IPS DF 6.9 (cell line): ENCODE measurements at regions not wholly inside any gene's neighbourhood (a gene's known extent, or its start where the extent isn't known, plus 50 kb on each side); places are given as distances from the start of the nearest gene placed in this dataset.

ENCODE experiments used
- DNase-seq: peaks from one replicate; pipeline ENCODE4 v3.0.0-alpha.2; 2013; ENCODE audit warnings: low read depth, low spot score
- H3K27ac ChIP-seq: one replicate; pipeline ENCODE4 v1.5.1; 2013; ENCODE audit warnings: low read length, control low read depth
- H3K27me3 ChIP-seq: 2 replicates; pipeline ENCODE4 v1.6.1; 2013; ENCODE audit warnings: mild to moderate bottlenecking, low read length; ENCODE audit not compliant: control insufficient read depth, insufficient read depth
- H3K36me3 ChIP-seq: 2 replicates; pipeline ENCODE4 v1.6.1; 2013; ENCODE audit warnings: low read length; ENCODE audit not compliant: control insufficient read depth, insufficient read depth
- H3K4me1 ChIP-seq: 2 replicates; pipeline ENCODE4 v1.6.1; 2013; ENCODE audit warnings: low read length; ENCODE audit not compliant: control insufficient read depth, insufficient read depth
- H3K4me3 ChIP-seq: 2 replicates; pipeline ENCODE4 v1.5.1; 2013; ENCODE audit warnings: mild to moderate bottlenecking, low read length
- H3K9me3 ChIP-seq: 2 replicates; pipeline ENCODE4 v1.6.1; 2013; ENCODE audit warnings: low read length, inconsistent platforms; ENCODE audit not compliant: control insufficient read depth, insufficient read depth
- WGBS: extraction: QIAGEN DNeasy Blood & Tissue Kit; methylation state at CpG from one replicate; pipeline ENCODE4 v1.1.7; 2013; ENCODE audit warnings: mixed read lengths, missing lambda C conversion rate; ENCODE audit not compliant: insufficient read length, insufficient coverage; 5-methylcytosine and 5-hydroxymethylcytosine counted together

DNA sequence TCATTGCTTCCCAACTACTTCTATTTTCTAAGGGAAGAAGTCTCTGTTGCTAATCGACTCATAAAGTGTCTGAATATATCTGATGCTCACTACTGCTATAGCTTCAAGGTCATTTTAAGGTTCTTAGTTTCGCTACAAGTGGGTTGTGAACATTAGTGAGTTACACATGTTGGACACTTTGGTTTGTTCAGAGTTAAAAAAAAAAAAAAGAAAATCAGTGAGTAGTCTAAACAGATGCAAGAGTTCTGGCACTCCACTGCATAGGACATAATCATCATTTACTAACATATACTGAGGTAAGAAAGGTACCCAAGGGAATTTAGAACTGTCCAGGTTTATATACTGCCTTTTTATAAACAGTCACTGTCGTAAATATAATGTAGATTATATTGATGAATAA, 108.8 kb downstream of the KLF12 start:
- Histone ChIP-seq H3K27ac (no peak overlapping the region), H3K4me1 (no peaks in the 10 kb centered on the region), H3K9me3 (no peaks in the 10 kb centered on the region), H3K27me3 (no peaks in the 10 kb centered on the region; the same call in 1 of the 2 replicates), H3K4me3 (no peak overlapping the region), H3K36me3 (no peaks in the 10 kb centered on the region)
- no CpG with 5 or more reads among the region's 3 CpGs for WGBS
- DNase-seq = no peak

DNA sequence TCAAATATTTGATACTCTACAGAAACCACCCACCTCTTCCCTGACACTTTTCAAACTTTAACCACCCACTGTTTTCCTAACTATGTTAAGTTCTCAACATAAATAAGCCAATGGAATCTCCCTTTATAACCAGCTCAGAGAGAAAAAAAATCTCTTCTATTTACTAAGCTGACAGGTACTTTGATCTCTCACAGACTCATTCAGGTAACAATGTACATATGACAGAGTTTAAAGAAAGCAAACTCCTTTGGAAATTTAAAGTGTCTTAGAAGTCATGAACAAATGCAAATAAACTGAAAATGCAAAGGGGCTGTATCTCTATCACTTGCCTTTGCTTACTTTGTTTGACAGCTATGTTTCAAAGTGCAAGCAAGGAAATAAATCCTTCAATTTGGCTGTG, 109.3 kb downstream of the KLF12 start:
- no peaks in the 10 kb centered on the region; the same call in 1 of the 2 replicates for H3K27me3 ChIP-seq

DNA sequence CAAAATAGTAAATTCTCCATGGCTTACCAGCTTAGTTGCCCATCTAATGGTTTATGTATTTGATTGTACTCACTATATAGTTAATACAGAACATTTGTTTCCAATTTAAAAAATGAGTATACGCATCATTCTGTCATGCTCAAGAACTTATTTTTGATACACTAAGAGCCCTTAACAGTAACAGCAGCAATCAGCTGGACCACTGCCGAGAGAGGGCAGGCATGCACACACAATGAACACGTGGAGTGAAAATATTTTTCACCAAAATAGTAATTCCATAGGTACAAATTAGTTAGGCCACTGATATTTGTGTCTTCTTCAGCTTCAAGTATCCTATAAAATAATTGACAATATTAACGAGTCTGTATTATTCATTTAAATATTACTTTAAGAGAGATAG, 109.9 kb downstream of the KLF12 start:
- no peak overlapping the region for H3K27ac ChIP-seq
- H3K36me3 ChIP-seq = no peaks in the 10 kb centered on the region
- H3K9me3 ChIP-seq = no peaks in the 10 kb centered on the region
- DNase-seq = no peak
- WGBS = no CpG with 5 or more reads among the region's 4 CpGs
- no peaks in the 10 kb centered on the region; the same call in 1 of the 2 replicates for H3K27me3 ChIP-seq
- H3K4me1 ChIP-seq = no peaks in the 10 kb centered on the region
- no peak overlapping the region for H3K4me3 ChIP-seq

More for the DNA sequence above, 109.3 kb downstream of the KLF12 start:
- no peak for DNase-seq
- Histone ChIP-seq H3K36me3 (no peaks in the 10 kb centered on the region), H3K9me3 (no peaks in the 10 kb centered on the region), H3K4me3 (no peak overlapping the region), H3K27ac (no peak overlapping the region), H3K4me1 (no peaks in the 10 kb centered on the region)

DNA sequence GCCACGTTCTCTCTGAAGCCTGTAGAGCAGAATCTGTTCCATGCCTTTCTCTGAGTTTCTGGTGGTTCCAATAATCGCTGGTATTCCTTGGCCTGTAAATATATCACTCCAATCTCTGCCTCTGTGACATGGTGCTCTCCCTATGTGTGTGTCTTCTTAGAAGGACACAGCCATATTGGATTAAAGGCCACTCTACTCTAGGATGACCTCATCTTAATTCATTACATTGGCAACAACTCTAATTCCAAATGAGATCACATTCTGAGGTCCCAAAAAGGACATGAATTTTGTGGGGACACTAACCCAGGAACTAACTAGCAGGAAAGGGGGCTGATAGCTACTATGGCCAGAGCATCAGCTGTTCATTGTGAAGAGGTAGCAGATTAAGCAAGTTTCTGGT, 110.7 kb downstream of the KLF12 start:
- Histone ChIP-seq H3K4me1 (no peaks in the 10 kb centered on the region), H3K4me3 (no peak overlapping the region), H3K36me3 (no peaks in the 10 kb centered on the region), H3K27me3 (no peaks in the 10 kb centered on the region; the same call in 1 of the 2 replicates), H3K27ac (no peak overlapping the region), H3K9me3 (no peaks in the 10 kb centered on the region)
- DNase-seq = no peak
- no CpG with 5 or more reads among the region's 2 CpGs for WGBS

- no peaks in the 10 kb centered on the region for H3K9me3 ChIP-seq
- no CpG with 5 or more reads among the region's 2 CpGs for WGBS
- H3K4me3 ChIP-seq = no peak overlapping the region
- DNase-seq = no peak
- no peaks in the 10 kb centered on the region for H3K4me1 ChIP-seq
- H3K27me3 ChIP-seq = no peaks in the 10 kb centered on the region; the same call in 1 of the 2 replicates
- no peaks in the 10 kb centered on the region for H3K36me3 ChIP-seq
- H3K27ac ChIP-seq = no peak overlapping the region
Observed at GRCh38 chr13:74021505-74021904, 112.7 kb downstream of the KLF12 start.

- Histone ChIP-seq H3K27ac (no peak overlapping the region), H3K27me3 (no peaks in the 10 kb centered on the region), H3K4me1 (no peaks in the 10 kb centered on the region), H3K4me3 (no peak overlapping the region), H3K9me3 (no peaks in the 10 kb centered on the region), H3K36me3 (no peaks in the 10 kb centered on the region)
- no CpG with 5 or more reads among the region's 1 CpG for WGBS
- no peak for DNase-seq
Observed at GRCh38 chr13:74018062-74018431, 116.2 kb downstream of the KLF12 start.

DNA sequence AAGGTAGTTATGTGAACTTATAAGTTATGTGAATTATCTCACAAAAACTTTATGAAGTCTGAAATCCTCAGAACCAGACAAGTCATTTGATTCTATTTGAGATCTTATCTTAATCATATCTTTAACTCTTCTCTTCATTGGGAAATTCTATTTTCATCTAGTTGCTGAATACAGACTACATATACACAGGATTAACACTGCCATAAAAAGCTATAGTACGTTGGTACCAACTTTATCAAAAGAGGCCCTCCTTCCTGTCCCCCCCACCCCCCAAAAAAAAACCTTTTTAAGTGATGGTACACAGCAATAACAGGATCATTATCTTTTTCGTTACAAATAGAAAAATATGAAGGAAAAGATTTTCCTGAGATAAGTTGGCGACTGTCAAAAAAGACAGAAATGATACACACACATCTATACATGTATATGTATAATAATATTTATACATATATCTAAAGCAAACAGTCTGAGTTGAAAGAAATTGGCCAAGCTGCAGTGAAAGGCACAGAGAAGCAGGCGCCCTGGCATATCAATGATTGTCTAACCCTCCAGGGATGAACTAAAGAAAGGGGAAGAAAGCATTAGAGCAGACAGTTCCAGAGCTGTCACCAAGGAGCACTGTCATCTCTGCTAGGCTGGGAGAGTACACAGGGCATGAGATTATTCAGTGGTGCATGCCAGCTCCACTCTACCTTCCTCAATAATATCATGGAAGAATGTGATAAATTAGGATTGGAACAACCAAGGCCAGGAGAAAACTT, 116.7 kb downstream of the KLF12 start:
- Histone ChIP-seq H3K4me3 (no peak overlapping the region), H3K36me3 (no peaks in the 10 kb centered on the region), H3K9me3 (no peaks in the 10 kb centered on the region), H3K27ac (no peak overlapping the region), H3K4me1 (no peaks in the 10 kb centered on the region), H3K27me3 (no peaks in the 10 kb centered on the region)
- DNase-seq = no peak
- no CpG with 5 or more reads among the region's 4 CpGs for whole genome bisulfite sequencing

DNA sequence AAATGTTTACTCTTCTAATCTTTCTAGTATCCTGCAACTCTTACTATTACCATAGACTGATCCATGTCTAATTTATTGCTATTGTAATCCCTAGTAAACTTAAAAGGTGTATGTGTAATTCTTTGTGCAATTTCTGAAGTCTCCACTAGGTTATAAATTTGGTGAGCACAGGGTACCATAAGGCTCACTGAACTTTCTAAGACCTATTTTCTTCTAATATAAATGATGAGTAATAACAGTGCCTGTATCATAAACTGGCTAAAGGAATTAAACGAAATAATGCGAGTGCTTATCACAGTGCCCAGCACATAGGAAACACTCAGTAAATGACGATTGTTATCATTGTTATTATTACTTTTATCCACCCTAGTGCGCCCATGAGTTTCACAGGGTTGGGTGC, 119.1 kb downstream of the KLF12 start:
- Histone ChIP-seq H3K4me3 (no peak overlapping the region), H3K27ac (no peak overlapping the region), H3K4me1 (no peaks in the 10 kb centered on the region), H3K27me3 (no peaks in the 10 kb centered on the region), H3K9me3 (no peaks in the 10 kb centered on the region), H3K36me3 (no peaks in the 10 kb centered on the region)
- no peak for DNase-seq
- no CpG with 5 or more reads among the region's 4 CpGs for WGBS

GRCh38 chr13:74009100-74009668, 125.0 kb downstream of the KLF12 start:
- H3K4me3 ChIP-seq = no peak overlapping the region
- H3K9me3 ChIP-seq = no peaks in the 10 kb centered on the region
- DNase-seq = no peak
- H3K27ac ChIP-seq = no peak overlapping the region
- no peaks in the 10 kb centered on the region for H3K36me3 ChIP-seq
- no peaks in the 10 kb centered on the region for H3K4me1 ChIP-seq
- H3K27me3 ChIP-seq = no peaks in the 10 kb centered on the region
- no CpG with 5 or more reads among the region's 4 CpGs for WGBS

- no CpG with 5 or more reads among the region's 3 CpGs for WGBS
- H3K36me3 ChIP-seq = no peaks in the 10 kb centered on the region
- no peaks in the 10 kb centered on the region for H3K4me1 ChIP-seq
- no peak overlapping the region for H3K27ac ChIP-seq
- H3K9me3 ChIP-seq = no peaks in the 10 kb centered on the region
- no peaks in the 10 kb centered on the region for H3K27me3 ChIP-seq
- no peak for DNase-seq
- H3K4me3 ChIP-seq = no peak overlapping the region
Observed at GRCh38 chr13:74006666-74007065, 127.5 kb downstream of the KLF12 start.
